Liver (tissue), 3 donors: ENCODE measurements at regions not wholly inside any gene's neighbourhood (a gene's known extent, or its start where the extent isn't known, plus 50 kb on each side); places are given as distances from the start of the nearest gene placed in this dataset.

ENCODE experiments used
- CTCF ChIP-seq: fragments of 150-350 bp; IDR thresholded peaks from 2 replicates; pipeline ENCODE4 v1.5.1; 2017; ENCODE audit warnings: improper control_type of control experiment, low read depth, low read length; ENCODE audit not compliant: missing input control
- EGR1 ChIP-seq, 2 donors: IDR thresholded peaks; 2 replicates each; pipeline ENCODE4 v1.6.1; 2016 to 2018; ENCODE audit warnings: antibody characterized with exemption in 2 of 2, low read depth in 2 of 2
- RXRA ChIP-seq, 2 donors: IDR thresholded peaks; 2 replicates each; pipeline ENCODE4 v1.6.1; 2017 to 2018; ENCODE audit warnings: antibody characterized with exemption in 2 of 2, mild to moderate bottlenecking in 1 of 2
- donor health status: healthy.
- donor health status: healthy.

GRCh38 chr3:94704467-94704866 lies 641.6 kb downstream of the NSUN3 start:
- TF ChIP-seq RXRA (IDR thresholded peaks at IDR 0.05) (no peak), CTCF (no peak), EGR1 (IDR thresholded peaks at IDR 0.05; ENCODE audit: low read depth in 2 of 2) (no peak)
